ES-I3 (cell line): ENCODE measurements at regions not wholly inside any gene's neighbourhood (a gene's known extent, or its start where the extent isn't known, plus 50 kb on each side); places are given as distances from the start of the nearest gene placed in this dataset.

Experiments
- H3K36me3 ChIP-seq: 2 replicates; pipeline ENCODE4 v1.6.1; 2013; ENCODE audit warnings: mild to moderate bottlenecking, low read length, control low read depth, moderate library complexity; ENCODE audit not compliant: insufficient read depth
- H3K4me1 ChIP-seq: 2 replicates; pipeline ENCODE4 v1.6.1; 2013; ENCODE audit warnings: mild to moderate bottlenecking, control low read depth, low read length; ENCODE audit not compliant: insufficient read depth
- H3K9ac ChIP-seq: 2 replicates; pipeline ENCODE4 v1.6.1; 2013; ENCODE audit warnings: low read depth, mild to moderate bottlenecking, low read length, moderate library complexity
- H3K9me3 ChIP-seq: 2 replicates; pipeline ENCODE4 v1.6.1; 2013; ENCODE audit warnings: mild to moderate bottlenecking, low read length, moderate library complexity; ENCODE audit not compliant: control insufficient read depth, insufficient read depth

DNA sequence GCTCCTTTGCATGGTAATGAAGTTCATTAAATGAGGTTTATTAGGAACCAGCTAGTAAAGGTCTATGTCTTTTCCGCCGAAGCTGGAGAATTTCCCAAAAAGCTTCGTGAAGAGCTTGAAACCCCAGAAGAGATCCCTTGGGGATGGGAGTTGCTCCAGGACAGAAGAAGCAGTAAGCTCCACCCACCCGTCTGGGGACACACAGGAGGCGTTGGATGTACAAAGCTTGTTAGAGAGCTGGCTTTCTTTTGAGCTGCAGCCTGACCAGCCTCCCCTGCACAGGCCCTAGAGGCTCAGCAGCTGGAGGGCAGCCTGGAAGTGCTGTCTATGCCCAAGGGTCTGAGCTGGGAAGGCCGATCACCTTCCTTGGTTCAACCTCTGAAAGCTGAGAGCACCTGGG, 147.4 kb upstream of the SDK2 start:
- Histone ChIP-seq H3K36me3 (no peaks in the 10 kb centered on the region), H3K9ac (no peak overlapping the region), H3K4me1 (peaks cover 29% of the 10 kb centered on the region), H3K9me3 (no peaks in the 10 kb centered on the region)

GRCh38 chr17:73792994-73793393, 148.7 kb upstream of the SDK2 start:
- H3K9ac ChIP-seq = no peak overlapping the region
- H3K9me3 ChIP-seq = no peaks in the 10 kb centered on the region
- no peaks in the 10 kb centered on the region for H3K36me3 ChIP-seq
- H3K4me1 ChIP-seq = peaks cover 15% of the 10 kb centered on the region

GRCh38 chr17:73794336-73794735, 150.1 kb upstream of the SDK2 start:
- Histone ChIP-seq H3K4me1 (peaks cover 11% of the 10 kb centered on the region; the same call in 1 of the 2 replicates), H3K36me3 (no peaks in the 10 kb centered on the region), H3K9ac (no peak overlapping the region)

GRCh38 chr17:73795730-73796129, 151.5 kb upstream of the SDK2 start:
- Histone ChIP-seq H3K9ac (no peak overlapping the region), H3K4me1 (peaks cover 13% of the 10 kb centered on the region; the same call in 1 of the 2 replicates), H3K9me3 (no peaks in the 10 kb centered on the region), H3K36me3 (no peaks in the 10 kb centered on the region)

More at GRCh38 chr17:73794336-73794735, 150.1 kb upstream of the SDK2 start:
- H3K9me3 ChIP-seq = no peaks in the 10 kb centered on the region

- Histone ChIP-seq H3K4me1 (peaks cover 18% of the 10 kb centered on the region; the same call in 1 of the 2 replicates), H3K9me3 (no peaks in the 10 kb centered on the region), H3K36me3 (no peaks in the 10 kb centered on the region), H3K9ac (no peak overlapping the region)
Observed at GRCh38 chr17:73797594-73798110, 153.4 kb upstream of the SDK2 start.

GRCh38 chr17:73798111-73798748, 154.0 kb upstream of the SDK2 start:
- H3K36me3 ChIP-seq = no peaks in the 10 kb centered on the region
- peaks cover 18% of the 10 kb centered on the region; the same call in 1 of the 2 replicates for H3K4me1 ChIP-seq
- H3K9me3 ChIP-seq = no peaks in the 10 kb centered on the region
- no peak overlapping the region for H3K9ac ChIP-seq

DNA sequence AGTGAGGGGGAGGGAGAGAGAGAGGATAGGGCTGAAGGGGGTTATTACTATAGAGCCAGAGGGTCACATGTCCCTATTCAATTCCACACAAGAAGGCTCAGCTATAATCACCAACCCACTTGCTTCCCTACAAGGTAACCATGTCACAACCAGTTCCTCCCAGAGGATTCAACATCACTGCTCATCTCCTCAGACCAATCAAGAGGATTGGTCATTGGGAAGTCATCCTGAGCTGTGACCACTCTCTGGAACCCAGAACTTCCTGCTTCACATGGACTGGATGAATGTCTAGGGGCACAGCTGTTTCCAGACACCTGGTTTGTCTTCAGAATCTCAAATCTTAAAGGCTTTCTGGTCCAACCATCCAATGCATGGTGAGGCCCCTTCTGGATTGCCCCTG, 154.9 kb upstream of the SDK2 start:
- no peaks in the 10 kb centered on the region for H3K9me3 ChIP-seq
- no peaks in the 10 kb centered on the region for H3K36me3 ChIP-seq
- H3K9ac ChIP-seq = no peak overlapping the region
- peaks cover 20% of the 10 kb centered on the region; the same call in 1 of the 2 replicates for H3K4me1 ChIP-seq

DNA sequence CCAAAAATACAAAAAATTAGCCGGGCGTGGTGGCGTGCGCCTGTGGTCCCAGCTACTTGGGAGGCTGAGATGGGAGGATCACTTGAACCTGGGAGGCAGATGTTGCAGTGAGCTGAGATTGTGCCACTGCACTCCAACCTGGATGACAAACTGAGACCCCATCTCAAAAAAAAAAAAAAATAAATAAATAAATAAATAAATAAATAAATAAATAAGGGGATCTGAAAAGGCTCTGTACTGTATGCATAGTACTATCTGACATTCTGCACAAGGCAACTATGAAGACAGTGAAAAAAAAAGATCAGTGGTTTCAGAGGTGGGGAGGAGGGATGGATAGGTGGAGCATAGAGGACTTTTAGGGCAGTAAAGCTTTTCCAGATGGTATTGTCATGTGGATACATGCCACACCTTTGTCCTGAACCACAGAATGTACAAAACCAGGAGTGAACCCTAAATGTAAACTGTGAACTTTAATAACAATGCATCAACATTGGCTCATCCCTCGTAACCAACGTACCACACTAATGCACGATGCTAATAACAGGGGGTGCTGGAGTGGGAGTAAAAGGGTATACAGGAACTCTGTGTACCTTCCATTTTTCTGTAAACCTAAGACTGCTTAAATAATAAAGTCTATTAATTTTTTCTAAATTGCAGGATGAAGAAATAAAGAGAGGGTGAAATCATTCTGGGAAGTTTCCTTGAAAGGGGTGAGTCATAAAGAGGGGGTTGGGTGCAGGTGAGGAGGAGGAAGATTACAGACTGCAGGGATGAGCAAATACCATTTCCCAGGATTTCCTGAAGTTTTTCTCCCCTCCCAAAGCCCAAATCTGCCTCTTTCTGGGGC, 155.8 kb upstream of the SDK2 start:
- no peak overlapping the region for H3K9ac ChIP-seq
- H3K4me1 ChIP-seq = peaks cover 17% of the 10 kb centered on the region
- H3K9me3 ChIP-seq = no peaks in the 10 kb centered on the region
- no peaks in the 10 kb centered on the region for H3K36me3 ChIP-seq

DNA sequence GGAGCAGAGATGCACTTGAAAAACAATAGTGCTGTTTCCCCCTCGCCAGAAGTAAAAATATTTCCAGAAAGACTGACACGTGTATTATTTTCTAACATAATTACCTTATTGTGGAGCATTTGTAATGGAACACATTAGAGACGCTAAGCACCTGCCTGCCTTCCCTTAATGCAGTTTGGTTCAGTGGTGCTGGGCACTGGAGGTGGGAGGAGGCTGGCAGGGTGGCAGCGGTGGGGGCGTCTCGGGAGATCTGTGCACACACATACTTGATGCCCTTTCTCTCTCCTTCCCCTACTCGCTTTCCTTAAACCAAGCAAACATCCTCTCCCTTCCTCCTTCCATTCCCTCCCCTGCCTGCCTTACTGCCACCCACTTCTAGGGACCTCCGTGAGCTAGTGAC, 156.6 kb upstream of the SDK2 start:
- H3K4me1 ChIP-seq = peaks cover 16% of the 10 kb centered on the region
- H3K9me3 ChIP-seq = no peaks in the 10 kb centered on the region
- no peak overlapping the region for H3K9ac ChIP-seq
- no peaks in the 10 kb centered on the region for H3K36me3 ChIP-seq

DNA sequence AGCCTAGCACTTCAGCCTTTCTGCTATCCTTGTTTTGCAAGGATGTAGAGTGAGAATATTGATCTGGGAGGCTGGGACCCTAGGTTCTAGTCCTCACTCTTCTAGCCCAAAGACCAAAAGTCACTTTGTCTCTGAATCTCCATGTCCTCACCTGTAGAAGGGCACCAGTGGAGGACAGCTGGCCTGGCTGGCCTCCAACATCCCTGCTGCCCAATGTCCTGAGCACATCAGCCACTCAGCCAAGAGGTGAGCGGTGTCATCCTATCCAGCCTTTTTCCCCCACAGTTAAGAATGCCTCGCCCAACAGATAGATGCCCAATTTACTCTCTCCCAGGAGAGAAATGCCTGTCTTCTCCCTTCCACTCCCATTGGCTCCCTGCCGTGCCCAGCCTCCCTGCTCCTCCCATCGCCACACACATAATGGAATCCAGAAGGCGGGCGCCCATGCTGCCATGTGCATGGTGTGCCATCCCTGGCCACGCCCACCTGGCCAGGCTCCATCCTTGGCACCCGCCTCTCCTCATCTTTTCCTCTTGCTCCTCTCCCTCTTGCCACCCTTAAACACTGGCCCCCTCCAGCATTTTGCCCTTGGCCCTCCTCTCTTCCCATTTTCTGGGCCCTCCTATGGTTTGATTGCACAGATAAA, 157.3 kb upstream of the SDK2 start:
- H3K9me3 ChIP-seq = no peaks in the 10 kb centered on the region; the same call in 1 of the 2 replicates
- peaks cover 16% of the 10 kb centered on the region for H3K4me1 ChIP-seq
- no peak overlapping the region for H3K9ac ChIP-seq
- no peaks in the 10 kb centered on the region for H3K36me3 ChIP-seq

DNA sequence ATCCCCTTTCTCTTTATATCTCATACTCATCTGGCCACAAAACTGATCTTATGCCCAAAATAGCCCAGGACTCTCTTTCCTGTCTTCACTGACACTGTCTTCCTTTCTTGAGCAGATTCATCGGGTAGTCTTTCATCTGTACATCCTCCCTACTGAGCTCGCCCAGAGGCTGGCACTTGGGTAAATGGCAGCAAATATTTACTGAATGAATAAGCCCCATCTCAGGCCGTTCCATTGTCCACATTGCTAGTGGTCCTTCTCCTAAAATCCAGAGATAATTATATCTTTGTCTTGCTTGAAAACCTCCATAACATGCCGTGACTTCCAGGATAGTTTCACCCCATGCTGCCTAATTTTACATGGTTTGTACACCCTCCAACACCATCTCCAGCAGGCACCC, 158.1 kb upstream of the SDK2 start:
- Histone ChIP-seq H3K36me3 (no peaks in the 10 kb centered on the region), H3K4me1 (peaks cover 16% of the 10 kb centered on the region), H3K9me3 (no peaks in the 10 kb centered on the region; the same call in 1 of the 2 replicates), H3K9ac (no peak overlapping the region)

GRCh38 chr17:73802871-73803270, 158.6 kb upstream of the SDK2 start:
- Histone ChIP-seq H3K9ac (no peak overlapping the region), H3K9me3 (no peaks in the 10 kb centered on the region; the same call in 1 of the 2 replicates), H3K4me1 (peaks cover 16% of the 10 kb centered on the region), H3K36me3 (no peaks in the 10 kb centered on the region)

- peaks cover 16% of the 10 kb centered on the region for H3K4me1 ChIP-seq
- H3K9ac ChIP-seq = no peak overlapping the region
- H3K9me3 ChIP-seq = no peaks in the 10 kb centered on the region; the same call in 1 of the 2 replicates
- H3K36me3 ChIP-seq = no peaks in the 10 kb centered on the region
Observed at GRCh38 chr17:73803964-73804435, 159.8 kb upstream of the SDK2 start.

- peaks cover 8% of the 10 kb centered on the region for H3K4me1 ChIP-seq
- no peak overlapping the region for H3K9ac ChIP-seq
- no peaks in the 10 kb centered on the region; the same call in 1 of the 2 replicates for H3K9me3 ChIP-seq
- no peaks in the 10 kb centered on the region for H3K36me3 ChIP-seq
Observed at GRCh38 chr17:73806768-73807167, 162.5 kb upstream of the SDK2 start.
